Kidney (tissue), 13 donors: ENCODE measurements at regions not wholly inside any gene's neighbourhood (a gene's known extent, or its start where the extent isn't known, plus 50 kb on each side); places are given as distances from the start of the nearest gene placed in this dataset.
A peak's percentile ranks its signal among the peaks of the same experiment; 100 is the strongest.

Source experiments
- DNase-seq, 5 donors: peaks; one replicate each; pipeline ENCODE4 v3.0.0-alpha.2; 2013 to 2020
- FAIRE-seq: peaks from 2 replicates; lab custom pipeline; 2012; peaks lifted over from hg19 to GRCh38; lab: Jason Lieb, UNC
- H3K27ac ChIP-seq, 2 donors: one replicate each; pipeline ENCODE4 v1.7.0; 2013; ENCODE audit warnings: low read depth in 2 of 2, low read length in 2 of 2, inconsistent platforms in 1 of 2
- H3K27me3 ChIP-seq: one replicate; pipeline ENCODE4 v1.7.1; 2013; ENCODE audit warnings: low read length, inconsistent platforms; ENCODE audit not compliant: control insufficient read depth, insufficient read depth
- H3K36me3 ChIP-seq, 3 donors: one replicate each; pipeline versions ENCODE4 v1.7.0 to v1.7.1; 2013; ENCODE audit warnings: low read length in 3 of 3, control low read depth in 1 of 3, inconsistent platforms in 1 of 3; ENCODE audit not compliant: insufficient read depth in 3 of 3, control insufficient read depth in 2 of 3
- H3K4me1 ChIP-seq, 3 donors: one replicate each; pipeline versions ENCODE4 v1.7.0 to v1.7.1; 2013; ENCODE audit warnings: low read length in 3 of 3, inconsistent platforms in 1 of 3, low read depth in 1 of 3; ENCODE audit not compliant: control insufficient read depth in 2 of 3, insufficient read depth in 2 of 3
- H3K4me3 ChIP-seq, 3 donors: one replicate each; pipeline versions ENCODE4 v1.7.0 to v1.8.1; 2013; ENCODE audit warnings: low read length in 3 of 3, control low read depth in 1 of 3, inconsistent platforms in 1 of 3
- H3K9ac ChIP-seq, 3 donors: one replicate each; pipeline versions ENCODE4 v1.7.0 to v1.7.1; 2013; ENCODE audit warnings: low read length in 3 of 3, control low read depth in 1 of 3, inconsistent platforms in 1 of 3
- H3K9me3 ChIP-seq, 3 donors: one replicate each; pipeline versions ENCODE4 v1.7.0 to v1.7.1; 2013; ENCODE audit warnings: low read length in 3 of 3, control low read depth in 1 of 3, inconsistent platforms in 1 of 3; ENCODE audit not compliant: control insufficient read depth in 2 of 3, insufficient read depth in 1 of 3
- intact Hi-C: fragments of 100-400 bp; cut with DNase I; formaldehyde crosslinking; loops from one replicate; pipeline ENCODE4 v1.11.1; 2022
- TF ChIP-seq, protein P1 (sequence below): IDR thresholded peaks from 3 replicates; pipeline ENCODE4 v1.5.1; 2012; ENCODE audit warnings: mild to moderate bottlenecking, moderate library complexity, borderline replicate concordance; ENCODE audit not compliant: insufficient read depth; ENCODE audit errors: extremely low read depth
- donor health status: control.
- donor health status: control.
- donor health status: control.
- donor health status: control.
- donor health status: control.
- donor health status: DM: yes; HTN: yes; CAD: no.
- donor health status: Normal renal cell carcinoma (clear cell type).

DNA sequence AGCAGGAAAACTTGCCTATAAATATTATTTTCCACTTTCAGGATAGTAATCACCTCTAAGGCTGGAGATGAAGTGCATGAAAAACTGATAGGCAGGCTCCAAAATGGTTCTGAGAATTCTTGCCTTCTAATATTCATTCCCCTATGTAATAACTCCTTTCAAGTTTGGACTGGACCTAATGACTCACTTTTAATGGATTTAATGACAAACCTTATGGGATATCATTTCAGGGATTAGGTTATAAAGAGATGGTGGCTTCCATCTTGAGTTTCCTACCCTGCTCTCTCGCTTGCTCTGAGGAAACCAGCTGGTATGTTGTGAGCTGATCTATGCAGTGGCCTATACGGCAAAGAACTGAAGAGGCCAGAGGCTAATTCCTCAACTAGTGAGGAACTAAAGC, 192.0 kb downstream of the BCHE start:
- Histone ChIP-seq H3K36me3 (no peaks in the 10 kb centered on the region), H3K9me3 (no peaks in the 10 kb centered on the region), H3K27me3 (no peaks in the 10 kb centered on the region), H3K9ac (no peak overlapping the region), H3K27ac (no peak overlapping the region), H3K4me3 (no peak overlapping the region), H3K4me1 (no peaks in the 10 kb centered on the region)
- no peak for DNase-seq
- FAIRE-seq, result no peak
- intact Hi-C loops, result no loop called here
- TF ChIP-seq, protein P1, sequence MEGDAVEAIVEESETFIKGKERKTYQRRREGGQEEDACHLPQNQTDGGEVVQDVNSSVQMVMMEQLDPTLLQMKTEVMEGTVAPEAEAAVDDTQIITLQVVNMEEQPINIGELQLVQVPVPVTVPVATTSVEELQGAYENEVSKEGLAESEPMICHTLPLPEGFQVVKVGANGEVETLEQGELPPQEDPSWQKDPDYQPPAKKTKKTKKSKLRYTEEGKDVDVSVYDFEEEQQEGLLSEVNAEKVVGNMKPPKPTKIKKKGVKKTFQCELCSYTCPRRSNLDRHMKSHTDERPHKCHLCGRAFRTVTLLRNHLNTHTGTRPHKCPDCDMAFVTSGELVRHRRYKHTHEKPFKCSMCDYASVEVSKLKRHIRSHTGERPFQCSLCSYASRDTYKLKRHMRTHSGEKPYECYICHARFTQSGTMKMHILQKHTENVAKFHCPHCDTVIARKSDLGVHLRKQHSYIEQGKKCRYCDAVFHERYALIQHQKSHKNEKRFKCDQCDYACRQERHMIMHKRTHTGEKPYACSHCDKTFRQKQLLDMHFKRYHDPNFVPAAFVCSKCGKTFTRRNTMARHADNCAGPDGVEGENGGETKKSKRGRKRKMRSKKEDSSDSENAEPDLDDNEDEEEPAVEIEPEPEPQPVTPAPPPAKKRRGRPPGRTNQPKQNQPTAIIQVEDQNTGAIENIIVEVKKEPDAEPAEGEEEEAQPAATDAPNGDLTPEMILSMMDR, result no peak

DNA sequence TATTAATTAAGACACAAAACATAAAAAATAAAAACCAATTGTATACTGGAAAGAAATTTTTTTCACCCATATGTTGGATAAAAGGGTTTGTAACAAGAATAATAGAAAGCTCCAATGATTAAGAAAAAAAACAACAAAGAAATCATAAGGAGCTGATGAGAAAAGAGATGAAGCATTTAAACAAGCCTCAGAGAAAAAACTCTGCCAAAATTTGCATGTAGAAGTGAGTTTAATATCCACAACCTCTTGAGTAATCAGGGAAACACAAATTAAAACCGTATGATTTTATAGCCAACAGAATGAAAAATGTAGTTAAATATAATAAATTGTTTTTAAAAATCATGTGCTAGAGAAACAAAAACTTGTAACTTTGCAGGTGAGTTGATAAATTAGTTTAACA, 192.9 kb downstream of the BCHE start:
- no peak overlapping the region for H3K4me3 ChIP-seq
- H3K27ac ChIP-seq, result no peak overlapping the region
- H3K27me3 ChIP-seq, result no peaks in the 10 kb centered on the region
- no peaks in the 10 kb centered on the region for H3K4me1 ChIP-seq
- intact Hi-C loops, result no loop called here
- TF ChIP-seq, protein P1, result no peak
- no peak for DNase-seq
- no peak overlapping the region for H3K9ac ChIP-seq
- H3K9me3 ChIP-seq, result no peaks in the 10 kb centered on the region
- FAIRE-seq, result no peak
- no peaks in the 10 kb centered on the region for H3K36me3 ChIP-seq

DNA sequence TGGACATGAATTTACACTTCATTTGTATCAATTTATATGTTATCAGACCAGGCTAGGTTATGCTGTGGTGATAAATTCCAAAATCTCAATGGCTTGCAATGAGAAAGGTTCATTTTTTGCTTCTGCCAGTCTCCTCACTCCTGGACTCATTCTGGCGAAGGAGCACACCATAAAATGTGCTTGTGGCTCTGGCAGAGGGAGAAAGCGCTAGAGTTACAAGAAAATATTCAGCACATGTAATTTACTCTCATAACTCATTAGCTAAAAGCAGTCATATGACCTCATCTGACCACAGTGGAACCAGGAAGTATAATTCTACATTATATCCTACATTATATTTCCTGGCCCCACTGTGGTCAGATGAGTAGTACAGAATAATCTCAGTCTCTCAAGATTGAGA, 193.8 kb downstream of the BCHE start:
- H3K9me3 ChIP-seq, result no peaks in the 10 kb centered on the region

More for the DNA sequence above, 193.8 kb downstream of the BCHE start:
- FAIRE-seq, result no peak
- H3K27ac ChIP-seq, result peak overlapping the region in 1 of 2 donors; percentile 1
- H3K9ac ChIP-seq, result no peak overlapping the region
- H3K27me3 ChIP-seq, result no peaks in the 10 kb centered on the region
- intact Hi-C loops, result no loop called here
- H3K4me3 ChIP-seq, result no peak overlapping the region
- no peaks in the 10 kb centered on the region for H3K36me3 ChIP-seq
- TF ChIP-seq, protein P1, result no peak
- H3K4me1 ChIP-seq, result no peaks in the 10 kb centered on the region
- DNase-seq, result peak in 1 of 5 donors; percentile 1
